ENCODE measurements at regions not wholly inside any gene's neighbourhood (a gene's known extent, or its start where the extent isn't known, plus 50 kb on each side); places are given as distances from the start of the nearest gene placed in this dataset.

DNA sequence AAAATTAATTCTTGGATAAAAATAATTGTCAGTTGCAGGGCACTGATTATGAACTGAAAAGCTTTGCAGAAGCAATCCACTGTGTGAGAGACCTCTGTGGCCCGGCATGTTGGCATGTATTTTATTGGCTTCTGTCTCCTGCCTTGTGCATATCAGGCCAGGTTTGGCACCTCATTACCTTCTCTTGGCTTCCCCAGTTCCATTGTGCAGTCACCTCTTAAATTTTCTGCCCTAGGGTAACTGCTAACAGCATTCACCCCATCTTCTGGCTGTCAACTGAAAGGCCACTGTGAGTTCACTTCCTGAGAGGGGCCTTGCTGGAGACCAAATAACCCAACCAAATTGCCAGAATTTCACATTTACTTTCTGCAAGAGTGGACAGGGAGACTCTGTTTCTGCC is 92.7 kb upstream of the RARB start:
- Mint-ChIP-seq H3K36me3 (no peaks in the 10 kb centered on the region), H3K4me3 (no peak overlapping the region), H3K9me3 (peaks cover 4% of the 10 kb centered on the region), H3K27ac (no peak overlapping the region), H3K27me3 (no peaks in the 10 kb centered on the region), H3K4me1 (no peaks in the 10 kb centered on the region)
- ATAC-seq (ENCODE audit: low read depth) (no peak), DNase-seq (no peak)
- POLR2A ChIA-PET, result no interaction called here

DNA sequence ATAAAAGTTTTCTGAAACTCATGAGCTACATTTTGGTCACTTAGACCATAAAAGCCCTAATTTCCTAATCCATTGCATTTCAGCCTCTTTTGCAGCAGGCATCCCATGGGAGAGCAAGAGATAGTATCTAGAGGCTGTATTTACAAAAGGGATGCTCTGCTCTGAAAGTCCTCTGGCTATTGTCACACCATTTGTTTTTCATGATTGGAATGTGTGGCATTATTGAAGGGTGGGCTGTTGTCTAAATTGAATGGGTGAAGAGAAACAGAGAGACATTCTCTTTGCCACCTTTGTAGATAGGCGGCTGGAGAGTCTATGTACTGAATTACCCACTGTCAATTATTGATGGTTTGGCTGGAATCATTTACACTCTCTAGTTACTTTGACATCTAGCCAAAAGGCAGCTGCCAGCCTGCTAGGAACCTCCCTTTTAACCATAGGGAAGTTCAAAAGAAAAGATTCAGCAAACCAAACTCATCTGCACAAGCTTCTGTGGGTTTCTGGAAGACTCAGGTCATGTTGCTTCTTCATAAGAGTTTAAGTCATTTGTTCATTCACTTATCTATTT is 89.8 kb upstream of the RARB start:
- POLR2A ChIA-PET, result no interaction called here
- Mint-ChIP-seq H3K4me3 (no peak overlapping the region), H3K9me3 (peaks cover 2% of the 10 kb centered on the region), H3K36me3 (no peaks in the 10 kb centered on the region), H3K27ac (no peak overlapping the region), H3K4me1 (no peaks in the 10 kb centered on the region), H3K27me3 (no peaks in the 10 kb centered on the region)
- no peak for ATAC-seq (ENCODE audit: low read depth)
- DNase-seq, result no peak

GRCh38 chr3:25339225-25339624 is 88.8 kb upstream of the RARB start:
- ATAC-seq (ENCODE audit: low read depth) (no peak), DNase-seq (no peak)
- H3K36me3 Mint-ChIP-seq, result no peaks in the 10 kb centered on the region
- H3K27me3 Mint-ChIP-seq, result no peaks in the 10 kb centered on the region
- H3K27ac Mint-ChIP-seq, result no peak overlapping the region
- no peaks in the 10 kb centered on the region for H3K4me1 Mint-ChIP-seq
- peaks cover under 1% of the 10 kb centered on the region for H3K9me3 Mint-ChIP-seq
- no peak overlapping the region for H3K4me3 Mint-ChIP-seq
- POLR2A ChIA-PET, result no interaction called here

- no peaks in the 10 kb centered on the region for H3K36me3 Mint-ChIP-seq
- ATAC-seq (ENCODE audit: low read depth) (no peak), DNase-seq (no peak)
- H3K4me1 Mint-ChIP-seq, result no peaks in the 10 kb centered on the region
- POLR2A ChIA-PET, result no interaction called here
- H3K27ac Mint-ChIP-seq, result no peak overlapping the region
- no peak overlapping the region for H3K4me3 Mint-ChIP-seq
- no peaks in the 10 kb centered on the region for H3K27me3 Mint-ChIP-seq
- H3K9me3 Mint-ChIP-seq, result no peaks in the 10 kb centered on the region
Observed at GRCh38 chr3:25344670-25345069, 83.4 kb upstream of the RARB start.

DNA sequence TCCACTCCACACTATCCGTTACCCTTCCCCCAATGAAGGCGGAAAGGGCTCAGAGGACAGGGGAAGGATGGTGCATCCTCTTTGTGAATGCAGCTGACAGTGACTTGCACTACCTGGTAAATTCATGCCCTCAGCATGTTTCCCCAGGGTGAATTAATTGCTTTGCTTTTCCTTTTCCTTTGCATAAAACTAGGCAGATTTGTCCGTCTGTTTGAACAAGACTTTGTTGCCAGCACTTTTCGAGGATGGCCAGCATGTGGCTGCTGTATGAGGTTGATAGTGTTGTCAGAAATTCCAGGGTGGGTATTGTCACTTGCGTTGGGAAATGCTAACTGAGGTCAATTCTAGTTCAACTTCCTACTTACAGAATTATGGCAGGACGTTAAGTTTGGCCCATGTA is 79.0 kb upstream of the RARB start:
- POLR2A ChIA-PET, result no interaction called here
- H3K9me3 Mint-ChIP-seq, result peaks cover 3% of the 10 kb centered on the region
- H3K4me3 Mint-ChIP-seq, result no peak overlapping the region
- no peaks in the 10 kb centered on the region for H3K27me3 Mint-ChIP-seq
- H3K36me3 Mint-ChIP-seq, result no peaks in the 10 kb centered on the region
- peak overlapping the region; percentile 50 for H3K27ac Mint-ChIP-seq
- H3K4me1 Mint-ChIP-seq, result no peaks in the 10 kb centered on the region
- ATAC-seq (ENCODE audit: low read depth), result no peak
- no peak for DNase-seq

- POLR2A ChIA-PET, result no interaction called here
- H3K27me3 Mint-ChIP-seq, result no peaks in the 10 kb centered on the region
- H3K36me3 Mint-ChIP-seq, result no peaks in the 10 kb centered on the region
- no peak overlapping the region for H3K27ac Mint-ChIP-seq
- DNase-seq, result no peak
- no peak overlapping the region for H3K4me3 Mint-ChIP-seq
- no peak for ATAC-seq (ENCODE audit: low read depth)
- no peaks in the 10 kb centered on the region for H3K4me1 Mint-ChIP-seq
- peaks cover 3% of the 10 kb centered on the region for H3K9me3 Mint-ChIP-seq
Observed at GRCh38 chr3:25349828-25350724, 78.0 kb upstream of the RARB start.

DNA sequence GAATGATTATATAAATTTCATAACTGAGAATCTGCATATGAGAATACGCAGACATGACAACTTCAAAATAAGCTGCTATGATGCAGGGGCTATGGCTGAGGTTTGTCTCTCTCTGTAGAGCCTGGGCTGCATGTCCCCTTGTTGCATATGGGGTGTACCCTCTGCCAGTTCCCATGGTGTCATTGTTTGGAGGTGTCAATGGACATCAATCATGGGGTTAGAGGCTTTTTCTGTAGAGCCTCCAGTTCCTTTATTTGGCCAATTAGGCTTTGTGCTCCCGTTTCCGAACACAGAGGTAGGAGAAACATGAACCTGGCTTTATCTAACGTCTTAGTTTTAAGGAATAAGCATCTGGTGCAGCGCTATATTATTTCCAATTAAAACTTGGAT is 77.3 kb upstream of the RARB start:
- no peaks in the 10 kb centered on the region for H3K4me1 Mint-ChIP-seq
- no peak overlapping the region for H3K4me3 Mint-ChIP-seq
- H3K27me3 Mint-ChIP-seq, result no peaks in the 10 kb centered on the region
- no peak for ATAC-seq (ENCODE audit: low read depth)
- no peaks in the 10 kb centered on the region for H3K36me3 Mint-ChIP-seq
- POLR2A ChIA-PET, result no interaction called here
- DNase-seq, result no peak
- peaks cover 3% of the 10 kb centered on the region for H3K9me3 Mint-ChIP-seq
- no peak overlapping the region for H3K27ac Mint-ChIP-seq

- ATAC-seq (ENCODE audit: low read depth) (no peak), DNase-seq (no peak)
- Mint-ChIP-seq H3K4me3 (no peak overlapping the region), H3K27me3 (no peaks in the 10 kb centered on the region), H3K9me3 (peaks cover 5% of the 10 kb centered on the region), H3K4me1 (no peaks in the 10 kb centered on the region), H3K27ac (no peak overlapping the region), H3K36me3 (no peaks in the 10 kb centered on the region)
- POLR2A ChIA-PET, result no interaction called here
Observed at GRCh38 chr3:25354071-25354470, 74.0 kb upstream of the RARB start.

- no peak overlapping the region for H3K27ac Mint-ChIP-seq
- POLR2A ChIA-PET, result no interaction called here
- H3K27me3 Mint-ChIP-seq, result no peaks in the 10 kb centered on the region
- H3K36me3 Mint-ChIP-seq, result no peaks in the 10 kb centered on the region
- DNase-seq (no peak), ATAC-seq (ENCODE audit: low read depth) (no peak)
- no peak overlapping the region for H3K4me3 Mint-ChIP-seq
- peaks cover 10% of the 10 kb centered on the region for H3K9me3 Mint-ChIP-seq
- no peaks in the 10 kb centered on the region for H3K4me1 Mint-ChIP-seq
Observed at GRCh38 chr3:25355034-25355885, 72.8 kb upstream of the RARB start.

GRCh38 chr3:25355998-25356397 is 72.1 kb upstream of the RARB start:
- Mint-ChIP-seq H3K4me1 (no peaks in the 10 kb centered on the region), H3K4me3 (no peak overlapping the region), H3K27me3 (no peaks in the 10 kb centered on the region), H3K9me3 (peaks cover 10% of the 10 kb centered on the region), H3K36me3 (no peaks in the 10 kb centered on the region), H3K27ac (no peak overlapping the region)
- DNase-seq, result no peak
- ATAC-seq (ENCODE audit: low read depth), result no peak
- POLR2A ChIA-PET, result no interaction called here

DNA sequence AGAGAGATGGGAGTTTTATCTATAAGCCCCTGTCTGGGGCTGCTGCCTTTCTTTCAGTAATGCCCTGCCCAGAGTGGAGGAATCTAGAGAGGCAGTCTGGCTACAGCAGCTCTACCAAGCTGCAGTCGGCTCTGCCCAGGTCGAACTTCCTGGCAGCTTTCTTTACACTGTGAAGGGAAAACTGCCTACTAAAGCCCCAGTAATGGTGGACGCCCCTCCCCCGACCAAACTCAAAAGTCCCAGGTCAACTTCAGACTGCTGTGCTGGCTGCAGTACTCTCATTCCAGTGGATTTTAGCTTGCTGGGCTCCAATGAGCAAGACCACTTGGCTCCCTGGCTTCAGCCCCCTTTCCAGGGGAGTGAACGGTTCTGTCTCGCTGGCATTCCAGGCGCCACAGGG is 65.9 kb upstream of the RARB start:
- H3K27me3 Mint-ChIP-seq, result no peaks in the 10 kb centered on the region
- H3K27ac Mint-ChIP-seq, result no peak overlapping the region
- no peak overlapping the region for H3K4me3 Mint-ChIP-seq
- no peak for ATAC-seq (ENCODE audit: low read depth)
- POLR2A ChIA-PET, result no interaction called here
- no peaks in the 10 kb centered on the region for H3K4me1 Mint-ChIP-seq
- peaks cover 10% of the 10 kb centered on the region for H3K9me3 Mint-ChIP-seq
- H3K36me3 Mint-ChIP-seq, result no peaks in the 10 kb centered on the region
- no peak for DNase-seq

- POLR2A ChIA-PET, result no interaction called here
Observed at GRCh38 chr3:25365636-25366035, 62.4 kb upstream of the RARB start.

GRCh38 chr3:25367025-25367424 is 61.0 kb upstream of the RARB start:
- POLR2A ChIA-PET, result no interaction called here
- DNase-seq (no peak), ATAC-seq (ENCODE audit: low read depth) (no peak)
- Mint-ChIP-seq H3K27ac (no peak overlapping the region), H3K4me3 (no peak overlapping the region), H3K36me3 (no peaks in the 10 kb centered on the region), H3K4me1 (no peaks in the 10 kb centered on the region), H3K27me3 (no peaks in the 10 kb centered on the region), H3K9me3 (peaks cover 1% of the 10 kb centered on the region)

More at GRCh38 chr3:25365636-25366035, 62.4 kb upstream of the RARB start:
- H3K36me3 Mint-ChIP-seq, result no peaks in the 10 kb centered on the region
- H3K9me3 Mint-ChIP-seq, result peaks cover 3% of the 10 kb centered on the region
- no peaks in the 10 kb centered on the region for H3K4me1 Mint-ChIP-seq
- no peak for DNase-seq
- H3K4me3 Mint-ChIP-seq, result no peak overlapping the region
- H3K27me3 Mint-ChIP-seq, result no peaks in the 10 kb centered on the region
- no peak overlapping the region for H3K27ac Mint-ChIP-seq
- ATAC-seq (ENCODE audit: low read depth), result no peak

DNA sequence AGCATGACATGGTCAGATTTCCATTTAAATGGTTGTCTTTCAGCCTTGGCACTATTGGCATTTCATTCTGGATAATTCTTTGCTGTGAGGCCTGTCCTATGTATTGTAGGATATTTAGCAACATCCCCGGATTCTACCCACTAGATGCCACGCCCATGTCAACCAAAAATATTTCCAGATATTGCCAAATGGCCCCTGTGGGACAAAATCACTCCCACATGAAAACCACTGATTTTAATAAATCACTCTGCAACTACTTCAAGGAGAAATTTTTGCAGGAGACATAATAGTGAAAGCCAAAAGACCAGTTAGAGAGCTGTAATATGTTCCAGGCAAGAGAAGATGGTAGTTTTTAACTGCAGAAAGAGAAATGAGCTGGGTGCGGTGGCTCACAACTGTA is 55.9 kb upstream of the RARB start:
- Mint-ChIP-seq H3K27me3 (no peaks in the 10 kb centered on the region), H3K4me1 (no peaks in the 10 kb centered on the region), H3K4me3 (no peak overlapping the region), H3K27ac (no peak overlapping the region), H3K9me3 (peaks cover 1% of the 10 kb centered on the region), H3K36me3 (no peaks in the 10 kb centered on the region)
- DNase-seq, result no peak
- ATAC-seq (ENCODE audit: low read depth), result no peak
- POLR2A ChIA-PET, result no interaction called here
